Suprapubic skin (tissue), 3 donors: ENCODE measurements at regions not wholly inside any gene's neighbourhood (a gene's known extent, or its start where the extent isn't known, plus 50 kb on each side); places are given as distances from the start of the nearest gene placed in this dataset.

Experiments used
- CTCF ChIP-seq, 2 donors: fragments of 200-600 bp in 1 of 2; fragments of 450-650 bp in 1 of 2; sonication (generic) in 1 of 2; IDR thresholded peaks; one replicate each; pipeline ENCODE4 v1.5.1; 2016 to 2019; ENCODE audit warnings: antibody characterized with exemption in 2 of 2, mild to moderate bottlenecking in 1 of 2, moderate library complexity in 1 of 2
- POLR2A ChIP-seq, 2 donors: fragments of 450-650 bp; IDR thresholded peaks; one replicate each; pipeline ENCODE4 v1.6.1; 2017; ENCODE audit warnings: antibody characterized with exemption in 2 of 2, mild to moderate bottlenecking in 2 of 2, moderate library complexity in 2 of 2

GRCh38 chr22:25396615-25397200 is 167.8 kb upstream of the GRK3 start:
- TF ChIP-seq CTCF (IDR thresholded peaks at IDR 0.05) (no peak), POLR2A (IDR thresholded peaks at IDR 0.05) (no peak)
